B cell (primary cell): ENCODE measurements at regions not wholly inside any gene's neighbourhood (a gene's known extent, or its start where the extent isn't known, plus 50 kb on each side); places are given as distances from the start of the nearest gene placed in this dataset.

Source experiments
- ATAC-seq: fragments of 200-7000 bp; cut with Tn5 transposase; one replicate; pipeline ENCODE4 v1.10.0; 2021; ENCODE audit warnings: low read depth, mild to moderate bottlenecking, moderate number of reproducible peaks, moderate library complexity
- CTCF ChIA-PET: fragments of 350-600 bp; sonication (Branson Sonifier 250); formaldehyde crosslinking; loops from one replicate; lab custom pipeline; 2021; ENCODE audit warnings: antibody characterized with exemption, inconsistent platforms; lab: Charles Lee
- POLR2A ChIA-PET: fragments of 350-600 bp; sonication (Branson Sonifier 250); formaldehyde crosslinking; loops from one replicate; lab custom pipeline; 2021; ENCODE audit warnings: antibody characterized with exemption; lab: Charles Lee
- DNase-seq: peaks from one replicate; pipeline ENCODE4 v3.0.0; 2013
- H2AFZ ChIP-seq: 2 replicates; pipeline ENCODE4 v1.6.1; 2012; ENCODE audit warnings: mild to moderate bottlenecking, low read depth, low read length; ENCODE audit not compliant: insufficient read depth, poor library complexity, severe bottlenecking
- H3K27ac ChIP-seq, 2 donors: 1 replicate in 1 of 2; 2 replicates in 1 of 2; pipeline ENCODE4 v1.5.1; 2012 to 2013; ENCODE audit warnings: low read length in 2 of 2, mild to moderate bottlenecking in 2 of 2, moderate library complexity in 1 of 2
- H3K27me3 ChIP-seq, 4 experiments: fragments of 200-600 bp in 1 of 4; sonication (generic) in 1 of 4; replicated peaks in 1 of 4; 1 replicate in 2 of 4; 2 replicates in 2 of 4; pipeline versions ENCODE4 v1.6.1 to v1.7.0; 2013 to 2016; ENCODE audit warnings: low read length in 3 of 4, mild to moderate bottlenecking in 2 of 4, mixed read lengths in 1 of 4, moderate library complexity in 1 of 4; ENCODE audit not compliant: insufficient read depth in 4 of 4, control insufficient read depth in 3 of 4; ENCODE audit errors: control extremely low read depth in 1 of 4
- H3K36me3 ChIP-seq, 2 experiments: replicated peaks in 1 of 2; 1 replicate in 1 of 2; 2 replicates in 1 of 2; pipeline versions ENCODE4 v1.6.1 to v1.7.1; 2013; ENCODE audit warnings: low read length in 1 of 2; ENCODE audit not compliant: insufficient read depth in 2 of 2, control insufficient read depth in 1 of 2; ENCODE audit errors: control extremely low read depth in 1 of 2, extremely low read depth in 1 of 2
- H3K4me1 ChIP-seq, 2 donors: fragments of 200-600 bp in 1 of 2; sonication (generic) in 1 of 2; 1 replicate in 1 of 2; 2 replicates in 1 of 2; pipeline versions ENCODE4 v1.5.1 to v1.6.1; 2013 to 2017; ENCODE audit warnings: low read length in 2 of 2; ENCODE audit not compliant: control insufficient read depth in 2 of 2, insufficient read depth in 2 of 2
- H3K4me2 ChIP-seq: replicated peaks from 2 replicates; pipeline ENCODE3; 2012; ENCODE audit warnings: mild to moderate bottlenecking, low read depth, low read length; ENCODE audit not compliant: poor library complexity, severe bottlenecking
- H3K4me3 ChIP-seq, 5 experiments: fragments of 200-600 bp in 1 of 5; sonication (generic) in 1 of 5; 1 replicate in 3 of 5; 2 replicates in 2 of 5; pipeline versions ENCODE4 v1.5.1 to v1.7.0; 2011 to 2016; ENCODE audit warnings: low read length in 4 of 5, mild to moderate bottlenecking in 4 of 5, low read depth in 2 of 5, control low read depth in 1 of 5, moderate library complexity in 1 of 5; ENCODE audit not compliant: insufficient read depth in 1 of 5; ENCODE audit errors: control extremely low read depth in 1 of 5, extremely low read depth in 1 of 5
- H3K79me2 ChIP-seq: fragments of 200-600 bp; sonication (generic); one replicate; pipeline ENCODE4 v1.6.0; 2016; ENCODE audit warnings: low read length; ENCODE audit not compliant: control insufficient read depth, insufficient read depth
- H3K9ac ChIP-seq: fragments of 200-600 bp; sonication (generic); 2 replicates; pipeline ENCODE4 v1.6.1; 2017; ENCODE audit warnings: mild to moderate bottlenecking, low read length, moderate library complexity
- H3K9me3 ChIP-seq, 3 donors: one replicate each; pipeline versions ENCODE4 v1.6.1 to v1.7.1; 2013; ENCODE audit warnings: low read length in 2 of 3; ENCODE audit not compliant: control insufficient read depth in 2 of 3, insufficient read depth in 1 of 3; ENCODE audit errors: control extremely low read depth in 1 of 3
- H4K20me1 ChIP-seq: 2 replicates; pipeline ENCODE4 v1.6.0; 2012; ENCODE audit warnings: mild to moderate bottlenecking, low read length; ENCODE audit not compliant: insufficient read depth, control insufficient read depth, poor library complexity, severe bottlenecking
- H3K27ac Mint-ChIP-seq: one replicate; pipeline ENCODE4 v1.8.0; 2021; ENCODE audit warnings: mixed read lengths
- H3K27me3 Mint-ChIP-seq: one replicate; pipeline ENCODE4 v1.8.0; 2021; ENCODE audit warnings: mixed read lengths
- H3K4me1 Mint-ChIP-seq: one replicate; pipeline ENCODE4 v1.8.0; 2021; ENCODE audit warnings: mixed read lengths
- H3K4me3 Mint-ChIP-seq: one replicate; pipeline ENCODE4 v1.8.0; 2021; ENCODE audit warnings: mixed read lengths
- H3K9me3 Mint-ChIP-seq: one replicate; pipeline ENCODE4 v1.8.0; 2022; ENCODE audit warnings: mixed read lengths; ENCODE audit not compliant: insufficient read depth
- CTCF ChIP-seq: fragments of 200-600 bp; IDR thresholded peaks from one replicate; pipeline ENCODE4 v1.8.0; 2022; ENCODE audit warnings: antibody characterized with exemption, mild to moderate bottlenecking
- EZH2 ChIP-seq: IDR thresholded peaks from 2 replicates; pipeline ENCODE4 v1.6.1; 2012; ENCODE audit warnings: borderline replicate concordance, low read depth, mild to moderate bottlenecking, moderate library complexity, low read length; ENCODE audit not compliant: insufficient read depth, poor library complexity, severe bottlenecking
- WGBS: methylation state at CpG from one replicate; pipeline ENCODE4 v1.1.5; 2013; ENCODE audit warnings: missing lambda C conversion rate; ENCODE audit not compliant: insufficient coverage; 5-methylcytosine and 5-hydroxymethylcytosine counted together
- intact Hi-C: fragments of 100-400 bp; cut with micrococcal nuclease; formaldehyde crosslinking; loops from one replicate; pipeline ENCODE4 v1.10.0; 2022

- intact Hi-C loops: loop anchor here (5.0 to 10.0 kb wide), 2 partner anchors 190 to 273 kb away; partner anchors contain the start of gene BCOR
- POLR2A ChIA-PET: no interaction called here
- peaks cover 0 to 7% (median 0%) of the 10 kb centered on the region in 3 donors for H3K9me3 ChIP-seq
- DNase-seq: no peak
- 98% methylated on average over 9 of the region's 15 CpGs for WGBS
- H3K9ac ChIP-seq: no peak overlapping the region
- no peak overlapping the region for H3K27ac Mint-ChIP-seq
- CTCF ChIA-PET: no interaction called here
- H3K4me3 ChIP-seq: no peak overlapping the region
- ATAC-seq: no peak
- peaks cover 0 to 59% (median 16%) of the 10 kb centered on the region in 4 experiments for H3K27me3 ChIP-seq
- peaks cover 48% of the 10 kb centered on the region for H3K27me3 Mint-ChIP-seq
- no peak overlapping the region for H3K27ac ChIP-seq
- peak overlapping the region; percentile 45 for H3K4me3 Mint-ChIP-seq
- no peaks in the 10 kb centered on the region for H4K20me1 ChIP-seq
- H2AFZ ChIP-seq: no peak overlapping the region
- no peaks in the 10 kb centered on the region for H3K9me3 Mint-ChIP-seq
- H3K4me1 ChIP-seq: peaks cover 7 to 10% of the 10 kb centered on the region in 2 donors
- H3K4me1 Mint-ChIP-seq: peaks cover 18% of the 10 kb centered on the region
- TF ChIP-seq CTCF (no peak), EZH2 (no peak)
- no peaks in the 10 kb centered on the region for H3K36me3 ChIP-seq
- no peak overlapping the region for H3K4me2 ChIP-seq
- no peaks in the 10 kb centered on the region for H3K79me2 ChIP-seq
Measured at GRCh38 chrX:39822133-39822748, 275.5 kb downstream of the BCOR start.

GRCh38 chrX:39823424-39823823, 274.3 kb downstream of the BCOR start:
- TF ChIP-seq CTCF: no peak
- TF ChIP-seq EZH2: no peak
- DNase-seq (no peak), ATAC-seq (no peak)
- Histone ChIP-seq H3K9ac (no peak overlapping the region), H4K20me1 (no peaks in the 10 kb centered on the region), H3K4me1 (peaks cover 17% of the 10 kb centered on the region in 2 donors), H3K36me3 (no peaks in the 10 kb centered on the region), H3K79me2 (no peaks in the 10 kb centered on the region), H3K27ac (no peak overlapping the region), H2AFZ (no peak overlapping the region), H3K4me2 (no peak overlapping the region), H3K27me3 (peaks cover 0 to 58% (median 16%) of the 10 kb centered on the region in 4 experiments), H3K9me3 (peaks cover 0 to 7% (median 0%) of the 10 kb centered on the region in 3 donors), H3K4me3 (no peak overlapping the region)
- H3K27ac Mint-ChIP-seq: no peak overlapping the region
- intact Hi-C loops: loop anchor here (5.0 to 10.0 kb wide), 2 partner anchors 189 to 271 kb away; partner anchors contain the start of gene BCOR
- ChIA-PET POLR2A (no interaction called here), CTCF (no interaction called here)
- no peak overlapping the region for H3K4me3 Mint-ChIP-seq
- H3K27me3 Mint-ChIP-seq: peaks cover 41% of the 10 kb centered on the region
- 100% methylated on average over 1 of the region's 1 CpG for WGBS
- peaks cover 28% of the 10 kb centered on the region for H3K4me1 Mint-ChIP-seq
- H3K9me3 Mint-ChIP-seq: no peaks in the 10 kb centered on the region
